IPS-15b (cell line): ENCODE measurements at regions not wholly inside any gene's neighbourhood (a gene's known extent, or its start where the extent isn't known, plus 50 kb on each side); places are given as distances from the start of the nearest gene placed in this dataset.
"Not testable (repeated sequence)": the region's sequence is repeated elsewhere in the genome, so short reads cannot be mapped to it uniquely, and the experiment has no call there.

Experiments used
- H3K27me3 ChIP-seq: one replicate; pipeline ENCODE4 v1.6.1; 2013; ENCODE audit warnings: low read length; ENCODE audit not compliant: control insufficient read depth, insufficient read depth
- H3K36me3 ChIP-seq: one replicate; pipeline ENCODE4 v1.6.1; 2013; ENCODE audit warnings: low read length; ENCODE audit not compliant: control insufficient read depth, insufficient read depth
- H3K4me1 ChIP-seq: one replicate; pipeline ENCODE4 v1.6.1; 2013; ENCODE audit warnings: mild to moderate bottlenecking, low read length; ENCODE audit not compliant: control insufficient read depth, insufficient read depth
- H3K4me3 ChIP-seq: one replicate; pipeline ENCODE4 v1.5.1; 2013; ENCODE audit warnings: low read depth, low read length
- H3K9ac ChIP-seq: one replicate; pipeline ENCODE4 v1.6.1; 2013; ENCODE audit warnings: low read depth, mild to moderate bottlenecking, low read length
- H3K9me3 ChIP-seq: one replicate; pipeline ENCODE4 v1.6.1; 2013; ENCODE audit warnings: mild to moderate bottlenecking, low read length; ENCODE audit not compliant: control insufficient read depth, insufficient read depth

GRCh38 chr1:121073852-121074251, 110.3 kb downstream of the FAM72B start:
- H3K36me3 ChIP-seq, H3K27me3 ChIP-seq, H3K9ac ChIP-seq, H3K4me1 ChIP-seq, H3K4me3 ChIP-seq, H3K9me3 ChIP-seq: not testable (repeated sequence)

GRCh38 chr1:121075254-121075805, 108.8 kb downstream of the FAM72B start:
- not testable (repeated sequence) for H3K4me1 ChIP-seq, H3K4me3 ChIP-seq, H3K9me3 ChIP-seq, H3K9ac ChIP-seq, H3K36me3 ChIP-seq, H3K27me3 ChIP-seq

GRCh38 chr1:121076674-121077073, 107.5 kb downstream of the FAM72B start:
- not testable (repeated sequence) for H3K9ac ChIP-seq, H3K4me3 ChIP-seq, H3K4me1 ChIP-seq, H3K27me3 ChIP-seq, H3K9me3 ChIP-seq, H3K36me3 ChIP-seq

- H3K4me1 ChIP-seq, H3K4me3 ChIP-seq: not testable (repeated sequence)
Observed at GRCh38 chr1:121079655-121080054, 104.5 kb downstream of the FAM72B start.

GRCh38 chr1:121080197-121080903, 103.8 kb downstream of the FAM72B start:
- not testable (repeated sequence) for H3K4me3 ChIP-seq, H3K9me3 ChIP-seq, H3K4me1 ChIP-seq, H3K36me3 ChIP-seq, H3K9ac ChIP-seq, H3K27me3 ChIP-seq

More at GRCh38 chr1:121079655-121080054, 104.5 kb downstream of the FAM72B start:
- not testable (repeated sequence) for H3K9ac ChIP-seq, H3K27me3 ChIP-seq, H3K9me3 ChIP-seq, H3K36me3 ChIP-seq

- not testable (repeated sequence) for H3K9me3 ChIP-seq, H3K27me3 ChIP-seq, H3K4me3 ChIP-seq, H3K4me1 ChIP-seq, H3K9ac ChIP-seq, H3K36me3 ChIP-seq
Observed at GRCh38 chr1:121080904-121081264, 103.3 kb downstream of the FAM72B start.

- H3K36me3 ChIP-seq, H3K4me1 ChIP-seq, H3K27me3 ChIP-seq, H3K9ac ChIP-seq, H3K9me3 ChIP-seq, H3K4me3 ChIP-seq: not testable (repeated sequence)
Observed at GRCh38 chr1:121081625-121082199, 102.4 kb downstream of the FAM72B start.

GRCh38 chr1:121082995-121083394, 101.1 kb downstream of the FAM72B start:
- H3K4me1 ChIP-seq, H3K9me3 ChIP-seq, H3K27me3 ChIP-seq, H3K4me3 ChIP-seq, H3K9ac ChIP-seq, H3K36me3 ChIP-seq: not testable (repeated sequence)

- not testable (repeated sequence) for H3K9me3 ChIP-seq, H3K9ac ChIP-seq, H3K4me1 ChIP-seq, H3K27me3 ChIP-seq, H3K36me3 ChIP-seq, H3K4me3 ChIP-seq
Observed at GRCh38 chr1:121086249-121086648, 97.9 kb downstream of the FAM72B start.

- H3K9ac ChIP-seq, H3K36me3 ChIP-seq, H3K9me3 ChIP-seq, H3K27me3 ChIP-seq, H3K4me1 ChIP-seq, H3K4me3 ChIP-seq: not testable (repeated sequence)
Observed at GRCh38 chr1:121087221-121087620, 96.9 kb downstream of the FAM72B start.

- H3K27me3 ChIP-seq, H3K4me1 ChIP-seq, H3K36me3 ChIP-seq, H3K9me3 ChIP-seq, H3K4me3 ChIP-seq, H3K9ac ChIP-seq: not testable (repeated sequence)
Observed at GRCh38 chr1:121088568-121088967, 95.6 kb downstream of the FAM72B start.

- H3K36me3 ChIP-seq, H3K27me3 ChIP-seq, H3K9ac ChIP-seq, H3K4me1 ChIP-seq, H3K4me3 ChIP-seq, H3K9me3 ChIP-seq: not testable (repeated sequence)
Observed at GRCh38 chr1:121092329-121092968, 91.7 kb downstream of the FAM72B start.
